GM12873 (cell line): ENCODE measurements at regions not wholly inside any gene's neighbourhood (a gene's known extent, or its start where the extent isn't known, plus 50 kb on each side); places are given as distances from the start of the nearest gene placed in this dataset.

Source experiments
- TF ChIP-seq, protein P1 (sequence below): IDR thresholded peaks from 2 replicates; pipeline ENCODE4 v1.5.1; 2012; ENCODE audit warnings: low read depth, mild to moderate bottlenecking, moderate library complexity, low read length, control low read depth; ENCODE audit not compliant: insufficient read depth; ENCODE audit errors: missing control alignments

DNA sequence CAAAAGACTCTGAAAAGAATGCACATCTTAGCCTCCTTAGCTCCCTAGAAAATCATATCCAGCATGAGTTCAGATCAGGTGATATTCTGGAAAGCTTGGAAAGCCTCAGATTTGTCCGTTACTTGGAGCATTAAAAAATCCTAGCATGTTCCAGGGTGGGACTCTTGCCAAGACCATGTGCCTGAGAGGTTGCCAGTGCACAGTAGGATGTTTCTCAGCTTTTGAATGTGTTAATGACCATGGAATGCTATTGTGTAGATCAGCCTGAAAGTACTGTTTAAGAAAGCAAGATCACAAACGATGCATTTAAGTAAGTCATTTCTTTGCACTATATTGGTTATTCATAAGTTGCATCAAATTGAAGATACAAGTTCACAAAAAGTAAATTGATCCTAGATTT lies 230.5 kb downstream of the ETNK1 start:
- TF ChIP-seq, protein P1, sequence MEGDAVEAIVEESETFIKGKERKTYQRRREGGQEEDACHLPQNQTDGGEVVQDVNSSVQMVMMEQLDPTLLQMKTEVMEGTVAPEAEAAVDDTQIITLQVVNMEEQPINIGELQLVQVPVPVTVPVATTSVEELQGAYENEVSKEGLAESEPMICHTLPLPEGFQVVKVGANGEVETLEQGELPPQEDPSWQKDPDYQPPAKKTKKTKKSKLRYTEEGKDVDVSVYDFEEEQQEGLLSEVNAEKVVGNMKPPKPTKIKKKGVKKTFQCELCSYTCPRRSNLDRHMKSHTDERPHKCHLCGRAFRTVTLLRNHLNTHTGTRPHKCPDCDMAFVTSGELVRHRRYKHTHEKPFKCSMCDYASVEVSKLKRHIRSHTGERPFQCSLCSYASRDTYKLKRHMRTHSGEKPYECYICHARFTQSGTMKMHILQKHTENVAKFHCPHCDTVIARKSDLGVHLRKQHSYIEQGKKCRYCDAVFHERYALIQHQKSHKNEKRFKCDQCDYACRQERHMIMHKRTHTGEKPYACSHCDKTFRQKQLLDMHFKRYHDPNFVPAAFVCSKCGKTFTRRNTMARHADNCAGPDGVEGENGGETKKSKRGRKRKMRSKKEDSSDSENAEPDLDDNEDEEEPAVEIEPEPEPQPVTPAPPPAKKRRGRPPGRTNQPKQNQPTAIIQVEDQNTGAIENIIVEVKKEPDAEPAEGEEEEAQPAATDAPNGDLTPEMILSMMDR = no peak

DNA sequence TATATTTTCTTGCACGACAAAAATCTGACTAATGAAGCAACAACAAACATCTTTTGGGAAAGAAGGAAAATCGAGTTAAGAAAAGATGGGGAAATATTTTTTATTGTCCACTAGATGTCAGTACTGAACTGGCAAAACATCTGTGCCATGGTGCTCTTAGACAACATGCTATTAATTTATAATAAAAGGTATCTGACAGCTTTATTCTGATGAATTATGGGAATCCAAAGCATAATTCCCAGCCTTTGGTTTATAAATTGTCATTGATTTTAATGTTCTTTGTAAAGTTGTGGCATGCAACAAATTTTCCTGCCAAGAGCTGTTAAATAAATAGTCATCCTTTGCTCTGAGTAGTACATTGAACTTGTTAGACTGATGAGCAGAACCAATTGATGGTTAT lies 231.2 kb downstream of the ETNK1 start:
- TF ChIP-seq, protein P1 = peak; percentile 54

DNA sequence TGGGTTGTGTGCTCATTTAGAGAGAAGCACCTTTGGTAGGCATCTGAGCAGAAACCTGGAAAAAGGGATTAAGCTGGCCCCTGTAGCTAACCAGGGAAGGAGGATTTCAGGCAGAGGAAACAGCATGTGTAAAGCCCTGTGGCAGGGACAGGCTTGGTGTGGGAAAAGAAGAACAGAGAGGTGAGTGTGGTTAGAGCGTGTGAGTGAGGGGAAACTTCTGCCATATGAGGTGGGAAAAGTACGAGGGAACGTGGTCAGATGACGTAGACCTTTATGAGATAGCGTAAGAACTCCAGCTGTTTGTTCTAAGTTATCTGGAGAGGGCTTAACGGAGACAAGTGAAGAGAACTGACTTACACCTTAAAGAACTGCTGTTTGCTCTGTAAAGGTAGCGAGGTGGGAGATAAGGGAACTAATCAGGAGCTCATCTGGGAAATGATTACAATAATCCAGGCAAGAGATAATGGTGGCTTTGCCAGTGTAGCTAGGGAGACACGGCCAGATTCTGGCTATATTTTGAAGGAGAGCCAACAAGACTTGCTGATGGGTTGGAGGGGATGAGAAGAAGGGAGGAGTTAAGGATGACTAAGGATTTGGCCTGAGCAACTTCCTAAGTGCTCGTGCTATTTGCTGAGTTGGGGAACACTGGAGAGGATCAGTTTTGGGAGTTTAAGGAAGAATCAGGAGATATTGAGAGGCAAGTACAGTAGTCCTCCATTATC lies 234.0 kb downstream of the ETNK1 start:
- TF ChIP-seq, protein P1 = no peak

DNA sequence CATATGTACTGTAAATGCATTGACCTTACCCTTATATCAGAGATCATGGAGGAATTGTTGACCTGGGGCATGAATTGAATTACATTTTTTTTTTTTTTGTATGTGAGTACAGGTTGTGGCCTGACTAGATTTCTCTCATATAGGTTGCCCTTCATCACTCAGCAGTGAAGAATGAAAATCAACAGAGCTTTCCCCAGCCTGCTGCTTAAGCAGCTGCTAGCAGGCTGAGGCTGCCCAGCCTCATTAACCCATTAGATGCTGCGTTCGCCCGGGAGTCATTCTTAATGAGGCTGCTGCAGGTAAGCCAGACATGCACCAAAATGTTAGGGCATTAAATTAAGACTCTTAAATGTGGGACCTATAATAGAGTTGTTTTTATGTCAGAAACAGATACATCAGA lies 236.0 kb downstream of the ETNK1 start:
- TF ChIP-seq, protein P1 = no peak

DNA sequence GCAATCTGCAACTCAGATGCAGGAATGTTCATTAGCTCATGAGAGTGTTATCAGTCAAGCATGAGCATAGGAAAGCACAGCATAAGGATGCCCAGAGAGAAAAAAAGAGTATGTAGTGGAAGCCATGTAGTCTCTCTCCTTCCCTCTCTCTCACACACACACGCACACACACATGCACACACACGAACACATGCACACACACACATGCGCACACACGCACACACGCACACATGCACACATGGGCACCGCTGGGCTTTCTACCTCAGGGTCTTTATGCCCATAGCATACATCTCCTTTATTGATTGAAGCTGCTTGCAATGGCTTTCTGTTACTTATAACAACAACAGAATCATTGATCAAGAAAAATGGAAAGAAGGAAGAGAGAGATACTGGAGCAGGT lies 240.9 kb downstream of the ETNK1 start:
- TF ChIP-seq, protein P1 = no peak

DNA sequence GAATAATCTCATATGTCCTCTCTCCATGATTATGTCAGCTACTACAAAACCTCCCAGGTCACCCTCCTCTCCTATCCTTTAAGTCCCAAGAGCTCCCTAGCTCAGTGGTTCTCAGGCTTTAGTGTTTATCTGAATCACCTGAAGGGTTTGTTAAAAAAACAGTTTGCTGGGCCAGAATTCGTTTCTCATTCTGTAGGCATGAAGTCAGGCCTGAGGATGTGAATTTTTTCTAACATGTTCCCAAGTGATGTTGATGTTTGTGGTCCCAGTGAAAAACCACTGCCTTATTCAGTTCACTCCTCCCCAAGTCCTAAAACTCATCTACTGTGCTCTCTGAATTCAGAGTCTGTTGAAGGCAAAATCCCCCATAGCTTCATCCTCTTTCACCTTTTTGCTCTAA lies 241.4 kb downstream of the ETNK1 start:
- TF ChIP-seq, protein P1 = no peak

DNA sequence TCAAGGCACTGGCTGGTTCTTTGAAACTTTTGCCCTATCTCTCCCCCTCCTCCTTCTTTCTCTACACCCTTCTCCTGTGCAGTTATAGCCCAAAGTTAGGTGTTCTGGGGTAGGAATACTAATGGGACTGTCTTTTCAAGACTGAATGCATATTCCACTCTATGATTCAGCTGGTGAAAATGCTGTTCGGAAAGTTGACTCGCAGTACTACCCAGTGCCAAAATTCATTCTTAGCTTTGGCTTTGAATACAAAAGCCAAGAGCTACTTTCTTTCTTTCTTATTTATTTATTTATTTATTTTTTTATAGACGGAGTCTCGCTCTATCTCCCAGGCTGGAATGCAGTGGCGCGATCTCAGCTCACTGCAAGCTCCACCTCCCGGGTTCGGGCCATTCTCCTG lies 249.2 kb downstream of the ETNK1 start:
- TF ChIP-seq, protein P1 = no peak
